Ammon's horn (tissue), 1 donor: ENCODE measurements at regions not wholly inside any gene's neighbourhood (a gene's known extent, or its start where the extent isn't known, plus 50 kb on each side); places are given as distances from the start of the nearest gene placed in this dataset.
A peak's percentile ranks its signal among the peaks of the same experiment; 100 is the strongest.

ENCODE experiments used
- DNase-seq: peaks from one replicate; pipeline ENCODE4 v3.0.0-alpha.2; 2016; ENCODE audit warnings: low spot score

GRCh38 chr12:4134448-4135263 is 138.9 kb upstream of the CCND2 start:
- no peak for DNase-seq

- DNase-seq, result peak; percentile 26
These were observed 139.7 kb upstream of the CCND2 start for GRCh38 chr12:4133636-4134447.

GRCh38 chr12:4133029-4133428 is 140.5 kb upstream of the CCND2 start:
- no peak for DNase-seq

GRCh38 chr12:4121506-4122020 is 152.0 kb upstream of the CCND2 start:
- no peak for DNase-seq

- DNase-seq, result no peak
These were observed 153.1 kb upstream of the CCND2 start for GRCh38 chr12:4120316-4120917.

- no peak for DNase-seq
These were observed 154.3 kb upstream of the CCND2 start for GRCh38 chr12:4119157-4119761.

- DNase-seq, result no peak
These were observed 154.9 kb upstream of the CCND2 start for GRCh38 chr12:4118601-4119156.

- peak; percentile 75 for DNase-seq
These were observed 155.5 kb upstream of the CCND2 start for GRCh38 chr12:4118017-4118510.

GRCh38 chr12:4117386-4118016 is 156.1 kb upstream of the CCND2 start:
- DNase-seq, result no peak

- no peak for DNase-seq
These were observed 157.1 kb upstream of the CCND2 start for GRCh38 chr12:4116251-4117111.

GRCh38 chr12:4115570-4115969 is 158.0 kb upstream of the CCND2 start:
- no peak for DNase-seq

- DNase-seq, result no peak
These were observed 158.6 kb upstream of the CCND2 start for GRCh38 chr12:4114986-4115385.

GRCh38 chr12:4112734-4113325 is 160.7 kb upstream of the CCND2 start:
- DNase-seq, result no peak

GRCh38 chr12:4112290-4112689 is 161.3 kb upstream of the CCND2 start:
- DNase-seq, result no peak

GRCh38 chr12:4111010-4111409 is 162.6 kb upstream of the CCND2 start:
- DNase-seq, result no peak

GRCh38 chr12:4109826-4110225 is 163.7 kb upstream of the CCND2 start:
- DNase-seq, result no peak

- no peak for DNase-seq
These were observed 164.7 kb upstream of the CCND2 start for GRCh38 chr12:4108803-4109345.

GRCh38 chr12:4107911-4108697 is 165.5 kb upstream of the CCND2 start:
- DNase-seq, result no peak

- peak; percentile 48 for DNase-seq
These were observed 166.1 kb upstream of the CCND2 start for GRCh38 chr12:4107436-4107878.
